WTC11 (cell line): ENCODE measurements at regions not wholly inside any gene's neighbourhood (a gene's known extent, or its start where the extent isn't known, plus 50 kb on each side); places are given as distances from the start of the nearest gene placed in this dataset.

Experiments used
- CREB1 ChIP-seq: sonication (generic); formaldehyde crosslinking; IDR thresholded peaks from 2 replicates; pipeline ENCODE4 v1.8.0; 2023; ENCODE audit warnings: mild to moderate bottlenecking, missing genetic modification reagents
- ETV6 ChIP-seq: sonication (generic); formaldehyde crosslinking; IDR thresholded peaks from 2 replicates; pipeline ENCODE4 v1.8.1; 2022; ENCODE audit warnings: mild to moderate bottlenecking, missing genetic modification reagents
- JAZF1 ChIP-seq: fragments of 250-450 bp; sonication (Bioruptor Pico); IDR thresholded peaks from 2 replicates; pipeline ENCODE4 v1.9.0; 2021; ENCODE audit warnings: moderate library complexity, mild to moderate bottlenecking, inconsistent platforms
- NFE2L1 ChIP-seq: sonication (generic); formaldehyde crosslinking; IDR thresholded peaks from 2 replicates; pipeline ENCODE4 v1.8.1; 2023; ENCODE audit warnings: missing genetic modification reagents
- NR2C2 ChIP-seq: sonication (generic); formaldehyde crosslinking; IDR thresholded peaks from 2 replicates; pipeline ENCODE4 v1.8.0; 2022; ENCODE audit warnings: mild to moderate bottlenecking, missing genetic modification reagents
- ZBTB21 ChIP-seq: sonication (generic); formaldehyde crosslinking; IDR thresholded peaks from 2 replicates; pipeline ENCODE4 v1.8.1; 2023; ENCODE audit warnings: mild to moderate bottlenecking, missing genetic modification reagents, borderline replicate concordance
- TF ChIP-seq, protein P1 (sequence below): sonication (generic); formaldehyde crosslinking; IDR thresholded peaks from 2 replicates; pipeline ENCODE4 v1.8.0; 2022; ENCODE audit warnings: mild to moderate bottlenecking, missing genetic modification reagents
- TF ChIP-seq, protein P2 (sequence below): fragments of 200-600 bp; IDR thresholded peaks from 2 replicates; pipeline ENCODE4 v1.8.0; 2022; ENCODE audit warnings: antibody characterized with exemption
- TF ChIP-seq, protein P3 (sequence below): sonication (generic); formaldehyde crosslinking; IDR thresholded peaks from 2 replicates; pipeline ENCODE4 v1.8.1; 2023; ENCODE audit warnings: mild to moderate bottlenecking, missing genetic modification reagents, moderate library complexity
- TF ChIP-seq, protein P4 (sequence below): sonication (generic); formaldehyde crosslinking; IDR thresholded peaks from 2 replicates; pipeline ENCODE4 v1.8.0; 2023; ENCODE audit warnings: missing genetic modification reagents
- TF ChIP-seq, protein P5 (sequence below): sonication (generic); formaldehyde crosslinking; IDR thresholded peaks from 2 replicates; pipeline ENCODE4 v1.8.1; 2023; ENCODE audit warnings: mild to moderate bottlenecking, missing genetic modification reagents
- TF ChIP-seq, protein P6 (sequence below): sonication (generic); formaldehyde crosslinking; IDR thresholded peaks from 2 replicates; pipeline ENCODE4 v1.8.0; 2022; ENCODE audit warnings: mild to moderate bottlenecking, missing genetic modification reagents
- TF ChIP-seq, protein P7 (sequence below): sonication (generic); formaldehyde crosslinking; IDR thresholded peaks from 2 replicates; pipeline ENCODE4 v1.8.0; 2022; ENCODE audit warnings: mild to moderate bottlenecking, missing genetic modification reagents
- TF ChIP-seq, protein P8 (sequence below): sonication (generic); formaldehyde crosslinking; IDR thresholded peaks from 2 replicates; pipeline ENCODE4 v1.8.1; 2023; ENCODE audit warnings: mild to moderate bottlenecking, missing genetic modification reagents, borderline replicate concordance

DNA sequence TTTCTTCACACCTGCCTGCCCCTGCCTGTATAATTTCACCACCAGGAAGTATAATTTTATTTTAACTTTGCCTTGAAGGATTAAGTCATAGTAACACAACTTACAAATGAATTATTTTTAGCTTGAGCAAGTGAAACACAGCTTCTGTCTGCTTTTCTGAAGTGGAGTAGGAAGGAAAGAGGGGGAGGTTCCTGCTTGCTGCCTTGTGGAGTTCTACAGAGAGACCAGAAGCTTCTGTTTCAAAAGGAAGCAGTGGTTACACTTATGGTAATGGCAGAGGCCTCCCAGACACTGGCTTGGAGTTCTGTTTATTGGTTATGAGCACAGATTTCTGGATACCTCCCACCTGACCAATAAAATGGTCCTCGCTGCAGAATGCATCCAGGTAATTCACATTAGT lies 159.6 kb downstream of the TMEM200A start:
- TF ChIP-seq, protein P1, sequence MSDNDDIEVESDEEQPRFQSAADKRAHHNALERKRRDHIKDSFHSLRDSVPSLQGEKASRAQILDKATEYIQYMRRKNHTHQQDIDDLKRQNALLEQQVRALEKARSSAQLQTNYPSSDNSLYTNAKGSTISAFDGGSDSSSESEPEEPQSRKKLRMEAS = no peak
- TF ChIP-seq, protein P2, sequence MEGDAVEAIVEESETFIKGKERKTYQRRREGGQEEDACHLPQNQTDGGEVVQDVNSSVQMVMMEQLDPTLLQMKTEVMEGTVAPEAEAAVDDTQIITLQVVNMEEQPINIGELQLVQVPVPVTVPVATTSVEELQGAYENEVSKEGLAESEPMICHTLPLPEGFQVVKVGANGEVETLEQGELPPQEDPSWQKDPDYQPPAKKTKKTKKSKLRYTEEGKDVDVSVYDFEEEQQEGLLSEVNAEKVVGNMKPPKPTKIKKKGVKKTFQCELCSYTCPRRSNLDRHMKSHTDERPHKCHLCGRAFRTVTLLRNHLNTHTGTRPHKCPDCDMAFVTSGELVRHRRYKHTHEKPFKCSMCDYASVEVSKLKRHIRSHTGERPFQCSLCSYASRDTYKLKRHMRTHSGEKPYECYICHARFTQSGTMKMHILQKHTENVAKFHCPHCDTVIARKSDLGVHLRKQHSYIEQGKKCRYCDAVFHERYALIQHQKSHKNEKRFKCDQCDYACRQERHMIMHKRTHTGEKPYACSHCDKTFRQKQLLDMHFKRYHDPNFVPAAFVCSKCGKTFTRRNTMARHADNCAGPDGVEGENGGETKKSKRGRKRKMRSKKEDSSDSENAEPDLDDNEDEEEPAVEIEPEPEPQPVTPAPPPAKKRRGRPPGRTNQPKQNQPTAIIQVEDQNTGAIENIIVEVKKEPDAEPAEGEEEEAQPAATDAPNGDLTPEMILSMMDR = no peak
- no peak for TF ChIP-seq ZBTB21
- no peak for TF ChIP-seq NFE2L1
- TF ChIP-seq, protein P3, sequence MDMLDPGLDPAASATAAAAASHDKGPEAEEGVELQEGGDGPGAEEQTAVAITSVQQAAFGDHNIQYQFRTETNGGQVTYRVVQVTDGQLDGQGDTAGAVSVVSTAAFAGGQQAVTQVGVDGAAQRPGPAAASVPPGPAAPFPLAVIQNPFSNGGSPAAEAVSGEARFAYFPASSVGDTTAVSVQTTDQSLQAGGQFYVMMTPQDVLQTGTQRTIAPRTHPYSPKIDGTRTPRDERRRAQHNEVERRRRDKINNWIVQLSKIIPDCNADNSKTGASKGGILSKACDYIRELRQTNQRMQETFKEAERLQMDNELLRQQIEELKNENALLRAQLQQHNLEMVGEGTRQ (CRISPR knock-in tag) = no peak
- no peak for TF ChIP-seq JAZF1 (CRISPR knock-in tag)
- TF ChIP-seq ETV6 (CRISPR knock-in tag) = no peak
- TF ChIP-seq, protein P4, sequence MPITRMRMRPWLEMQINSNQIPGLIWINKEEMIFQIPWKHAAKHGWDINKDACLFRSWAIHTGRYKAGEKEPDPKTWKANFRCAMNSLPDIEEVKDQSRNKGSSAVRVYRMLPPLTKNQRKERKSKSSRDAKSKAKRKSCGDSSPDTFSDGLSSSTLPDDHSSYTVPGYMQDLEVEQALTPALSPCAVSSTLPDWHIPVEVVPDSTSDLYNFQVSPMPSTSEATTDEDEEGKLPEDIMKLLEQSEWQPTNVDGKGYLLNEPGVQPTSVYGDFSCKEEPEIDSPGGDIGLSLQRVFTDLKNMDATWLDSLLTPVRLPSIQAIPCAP (CRISPR knock-in tag) = no peak
- TF ChIP-seq CREB1 = no peak
- TF ChIP-seq, protein P5, sequence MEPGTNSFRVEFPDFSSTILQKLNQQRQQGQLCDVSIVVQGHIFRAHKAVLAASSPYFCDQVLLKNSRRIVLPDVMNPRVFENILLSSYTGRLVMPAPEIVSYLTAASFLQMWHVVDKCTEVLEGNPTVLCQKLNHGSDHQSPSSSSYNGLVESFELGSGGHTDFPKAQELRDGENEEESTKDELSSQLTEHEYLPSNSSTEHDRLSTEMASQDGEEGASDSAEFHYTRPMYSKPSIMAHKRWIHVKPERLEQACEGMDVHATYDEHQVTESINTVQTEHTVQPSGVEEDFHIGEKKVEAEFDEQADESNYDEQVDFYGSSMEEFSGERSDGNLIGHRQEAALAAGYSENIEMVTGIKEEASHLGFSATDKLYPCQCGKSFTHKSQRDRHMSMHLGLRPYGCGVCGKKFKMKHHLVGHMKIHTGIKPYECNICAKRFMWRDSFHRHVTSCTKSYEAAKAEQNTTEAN (CRISPR knock-in tag) = no peak
- TF ChIP-seq, protein P6, sequence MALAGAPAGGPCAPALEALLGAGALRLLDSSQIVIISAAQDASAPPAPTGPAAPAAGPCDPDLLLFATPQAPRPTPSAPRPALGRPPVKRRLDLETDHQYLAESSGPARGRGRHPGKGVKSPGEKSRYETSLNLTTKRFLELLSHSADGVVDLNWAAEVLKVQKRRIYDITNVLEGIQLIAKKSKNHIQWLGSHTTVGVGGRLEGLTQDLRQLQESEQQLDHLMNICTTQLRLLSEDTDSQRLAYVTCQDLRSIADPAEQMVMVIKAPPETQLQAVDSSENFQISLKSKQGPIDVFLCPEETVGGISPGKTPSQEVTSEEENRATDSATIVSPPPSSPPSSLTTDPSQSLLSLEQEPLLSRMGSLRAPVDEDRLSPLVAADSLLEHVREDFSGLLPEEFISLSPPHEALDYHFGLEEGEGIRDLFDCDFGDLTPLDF (CRISPR knock-in tag) = no peak
- TF ChIP-seq NR2C2 (CRISPR knock-in tag) = no peak
- TF ChIP-seq, protein P7, sequence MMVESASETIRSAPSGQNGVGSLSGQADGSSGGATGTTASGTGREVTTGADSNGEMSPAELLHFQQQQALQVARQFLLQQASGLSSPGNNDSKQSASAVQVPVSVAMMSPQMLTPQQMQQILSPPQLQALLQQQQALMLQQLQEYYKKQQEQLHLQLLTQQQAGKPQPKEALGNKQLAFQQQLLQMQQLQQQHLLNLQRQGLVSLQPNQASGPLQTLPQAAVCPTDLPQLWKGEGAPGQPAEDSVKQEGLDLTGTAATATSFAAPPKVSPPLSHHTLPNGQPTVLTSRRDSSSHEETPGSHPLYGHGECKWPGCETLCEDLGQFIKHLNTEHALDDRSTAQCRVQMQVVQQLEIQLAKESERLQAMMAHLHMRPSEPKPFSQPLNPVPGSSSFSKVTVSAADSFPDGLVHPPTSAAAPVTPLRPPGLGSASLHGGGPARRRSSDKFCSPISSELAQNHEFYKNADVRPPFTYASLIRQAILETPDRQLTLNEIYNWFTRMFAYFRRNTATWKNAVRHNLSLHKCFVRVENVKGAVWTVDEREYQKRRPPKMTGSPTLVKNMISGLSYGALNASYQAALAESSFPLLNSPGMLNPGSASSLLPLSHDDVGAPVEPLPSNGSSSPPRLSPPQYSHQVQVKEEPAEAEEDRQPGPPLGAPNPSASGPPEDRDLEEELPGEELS (CRISPR knock-in tag) = no peak
- TF ChIP-seq, protein P8, sequence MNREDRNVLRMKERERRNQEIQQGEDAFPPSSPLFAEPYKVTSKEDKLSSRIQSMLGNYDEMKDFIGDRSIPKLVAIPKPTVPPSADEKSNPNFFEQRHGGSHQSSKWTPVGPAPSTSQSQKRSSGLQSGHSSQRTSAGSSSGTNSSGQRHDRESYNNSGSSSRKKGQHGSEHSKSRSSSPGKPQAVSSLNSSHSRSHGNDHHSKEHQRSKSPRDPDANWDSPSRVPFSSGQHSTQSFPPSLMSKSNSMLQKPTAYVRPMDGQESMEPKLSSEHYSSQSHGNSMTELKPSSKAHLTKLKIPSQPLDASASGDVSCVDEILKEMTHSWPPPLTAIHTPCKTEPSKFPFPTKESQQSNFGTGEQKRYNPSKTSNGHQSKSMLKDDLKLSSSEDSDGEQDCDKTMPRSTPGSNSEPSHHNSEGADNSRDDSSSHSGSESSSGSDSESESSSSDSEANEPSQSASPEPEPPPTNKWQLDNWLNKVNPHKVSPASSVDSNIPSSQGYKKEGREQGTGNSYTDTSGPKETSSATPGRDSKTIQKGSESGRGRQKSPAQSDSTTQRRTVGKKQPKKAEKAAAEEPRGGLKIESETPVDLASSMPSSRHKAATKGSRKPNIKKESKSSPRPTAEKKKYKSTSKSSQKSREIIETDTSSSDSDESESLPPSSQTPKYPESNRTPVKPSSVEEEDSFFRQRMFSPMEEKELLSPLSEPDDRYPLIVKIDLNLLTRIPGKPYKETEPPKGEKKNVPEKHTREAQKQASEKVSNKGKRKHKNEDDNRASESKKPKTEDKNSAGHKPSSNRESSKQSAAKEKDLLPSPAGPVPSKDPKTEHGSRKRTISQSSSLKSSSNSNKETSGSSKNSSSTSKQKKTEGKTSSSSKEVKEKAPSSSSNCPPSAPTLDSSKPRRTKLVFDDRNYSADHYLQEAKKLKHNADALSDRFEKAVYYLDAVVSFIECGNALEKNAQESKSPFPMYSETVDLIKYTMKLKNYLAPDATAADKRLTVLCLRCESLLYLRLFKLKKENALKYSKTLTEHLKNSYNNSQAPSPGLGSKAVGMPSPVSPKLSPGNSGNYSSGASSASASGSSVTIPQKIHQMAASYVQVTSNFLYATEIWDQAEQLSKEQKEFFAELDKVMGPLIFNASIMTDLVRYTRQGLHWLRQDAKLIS (CRISPR knock-in tag) = no peak
